Sigmoid colon (tissue), 4 donors: ENCODE measurements at regions not wholly inside any gene's neighbourhood (a gene's known extent, or its start where the extent isn't known, plus 50 kb on each side); places are given as distances from the start of the nearest gene placed in this dataset.

ENCODE experiments used
- EP300 ChIP-seq, 4 donors: sonication (generic); formaldehyde crosslinking; IDR thresholded peaks; one replicate each; pipeline ENCODE4 v1.6.1; 2017; ENCODE audit warnings: antibody characterized with exemption in 4 of 4
- POLR2AphosphoS5 ChIP-seq, 4 donors: sonication (generic); formaldehyde crosslinking; IDR thresholded peaks; one replicate each; pipeline ENCODE4 v1.6.1; 2017; ENCODE audit warnings: antibody characterized with exemption in 4 of 4

GRCh38 chr10:83564889-83565588 lies 574.3 kb upstream of the GHITM start:
- no peak for TF ChIP-seq EP300 (IDR thresholded peaks at IDR 0.05)
- TF ChIP-seq POLR2AphosphoS5 (IDR thresholded peaks at IDR 0.05), result no peak
